ENCODE measurements at regions not wholly inside any gene's neighbourhood (a gene's known extent, or its start where the extent isn't known, plus 50 kb on each side); places are given as distances from the start of the nearest gene placed in this dataset.

- Histone ChIP-seq H3K9me2 (ENCODE audit: insufficient read depth) (no peaks in the 10 kb centered on the region), H3K4me1 (replicated peaks; ENCODE audit: insufficient read depth) (no peaks in the 10 kb centered on the region), H2AFZ (no peak overlapping the region), H3K9me3 (ENCODE audit: insufficient read depth, low read depth) (no peaks in the 10 kb centered on the region), H3K36me3 (ENCODE audit: low read depth) (no peaks in the 10 kb centered on the region), H3K27ac (no peak overlapping the region), H3K4me2 (no peak overlapping the region), H3F3A (ENCODE audit: insufficient read depth, low read depth) (no peaks in the 10 kb centered on the region), H3K27me3 (ENCODE audit: insufficient read depth, low read depth) (peaks cover 5% of the 10 kb centered on the region; the same call in 1 of the 2 replicates), H3K79me2 (ENCODE audit: low read depth) (no peaks in the 10 kb centered on the region), H4K20me1 (ENCODE audit: insufficient read depth) (no peaks in the 10 kb centered on the region; the same call in 1 of the 2 replicates), H3K4me3 (no peak overlapping the region)
- DNase-seq: no peak
- BruUV-seq (replicated peaks): no TSS peak
- intact Hi-C loops (cut with micrococcal nuclease; ENCODE audit: unreplicated experiment): no loop called here
- ChIA-PET CTCF (no interaction called here), POLR2A (ENCODE audit: unreplicated experiment) (no interaction called here)
- TF ChIP-seq CTCF (conservative IDR thresholded peaks at IDR 0.05) (no peak), EZH2 (IDR thresholded peaks at IDR 0.05; ENCODE audit: low read depth) (no peak)
Observed at GRCh38 chr5:116912221-116912620, 337.6 kb upstream of the SEMA6A start.

GRCh38 chr5:116911074-116911473, 336.5 kb upstream of the SEMA6A start:
- H3K36me3 ChIP-seq (ENCODE audit: low read depth): no peaks in the 10 kb centered on the region
- TF ChIP-seq EZH2 (IDR thresholded peaks at IDR 0.05; ENCODE audit: low read depth): no peak
- TF ChIP-seq CTCF (conservative IDR thresholded peaks at IDR 0.05): no peak
- H3K9me3 ChIP-seq (ENCODE audit: insufficient read depth, low read depth): no peaks in the 10 kb centered on the region
- H3F3A ChIP-seq (ENCODE audit: insufficient read depth, low read depth): no peaks in the 10 kb centered on the region
- H3K27me3 ChIP-seq (ENCODE audit: insufficient read depth, low read depth): peaks cover 5% of the 10 kb centered on the region; the same call in 1 of the 2 replicates
- ChIA-PET CTCF (no interaction called here), POLR2A (ENCODE audit: unreplicated experiment) (interaction anchor here (0.5 kb wide), 1 partner anchor 11 kb away, joined by 7 read pairs; no protein-coding TSS in a partner anchor)
- intact Hi-C loops (cut with micrococcal nuclease; ENCODE audit: unreplicated experiment): no loop called here
- BruUV-seq (replicated peaks): no TSS peak
- H3K27ac ChIP-seq: no peak overlapping the region
- H4K20me1 ChIP-seq (ENCODE audit: insufficient read depth): no peaks in the 10 kb centered on the region; the same call in 1 of the 2 replicates
- no peaks in the 10 kb centered on the region for H3K4me1 ChIP-seq (replicated peaks; ENCODE audit: insufficient read depth)
- no peaks in the 10 kb centered on the region for H3K79me2 ChIP-seq (ENCODE audit: low read depth)
- H3K9me2 ChIP-seq (ENCODE audit: insufficient read depth): no peaks in the 10 kb centered on the region
- no peak overlapping the region for H3K4me2 ChIP-seq
- no peak overlapping the region for H2AFZ ChIP-seq
- H3K4me3 ChIP-seq: no peak overlapping the region
- DNase-seq: no peak

GRCh38 chr5:116908537-116908936, 333.9 kb upstream of the SEMA6A start:
- intact Hi-C loops (cut with micrococcal nuclease; ENCODE audit: unreplicated experiment): no loop called here
- TF ChIP-seq EZH2 (IDR thresholded peaks at IDR 0.05; ENCODE audit: low read depth): no peak
- TF ChIP-seq CTCF (conservative IDR thresholded peaks at IDR 0.05): no peak
- Histone ChIP-seq H3K9me2 (ENCODE audit: insufficient read depth) (no peaks in the 10 kb centered on the region), H3K27me3 (ENCODE audit: insufficient read depth, low read depth) (peaks cover 5% of the 10 kb centered on the region; the same call in 1 of the 2 replicates), H2AFZ (no peak overlapping the region), H3K4me2 (no peak overlapping the region), H3K9me3 (ENCODE audit: insufficient read depth, low read depth) (no peaks in the 10 kb centered on the region), H3K4me3 (no peak overlapping the region), H4K20me1 (ENCODE audit: insufficient read depth) (no peaks in the 10 kb centered on the region; the same call in 1 of the 2 replicates), H3K4me1 (replicated peaks; ENCODE audit: insufficient read depth) (no peaks in the 10 kb centered on the region), H3K79me2 (ENCODE audit: low read depth) (no peaks in the 10 kb centered on the region), H3F3A (ENCODE audit: insufficient read depth, low read depth) (no peaks in the 10 kb centered on the region), H3K36me3 (ENCODE audit: low read depth) (no peaks in the 10 kb centered on the region), H3K27ac (no peak overlapping the region)
- BruUV-seq (replicated peaks): no TSS peak
- ChIA-PET POLR2A (ENCODE audit: unreplicated experiment) (no interaction called here), CTCF (no interaction called here)
- no peak for DNase-seq
